GM21447 (cell line): ENCODE measurements at regions not wholly inside any gene's neighbourhood (a gene's known extent, or its start where the extent isn't known, plus 50 kb on each side); places are given as distances from the start of the nearest gene placed in this dataset.

Experiments
- ATAC-seq: cut with Tn5 transposase; IDR thresholded peaks from one replicate; pipeline ENCODE4 v1.9.1; 2021; ENCODE audit not compliant: unreplicated experiment

DNA sequence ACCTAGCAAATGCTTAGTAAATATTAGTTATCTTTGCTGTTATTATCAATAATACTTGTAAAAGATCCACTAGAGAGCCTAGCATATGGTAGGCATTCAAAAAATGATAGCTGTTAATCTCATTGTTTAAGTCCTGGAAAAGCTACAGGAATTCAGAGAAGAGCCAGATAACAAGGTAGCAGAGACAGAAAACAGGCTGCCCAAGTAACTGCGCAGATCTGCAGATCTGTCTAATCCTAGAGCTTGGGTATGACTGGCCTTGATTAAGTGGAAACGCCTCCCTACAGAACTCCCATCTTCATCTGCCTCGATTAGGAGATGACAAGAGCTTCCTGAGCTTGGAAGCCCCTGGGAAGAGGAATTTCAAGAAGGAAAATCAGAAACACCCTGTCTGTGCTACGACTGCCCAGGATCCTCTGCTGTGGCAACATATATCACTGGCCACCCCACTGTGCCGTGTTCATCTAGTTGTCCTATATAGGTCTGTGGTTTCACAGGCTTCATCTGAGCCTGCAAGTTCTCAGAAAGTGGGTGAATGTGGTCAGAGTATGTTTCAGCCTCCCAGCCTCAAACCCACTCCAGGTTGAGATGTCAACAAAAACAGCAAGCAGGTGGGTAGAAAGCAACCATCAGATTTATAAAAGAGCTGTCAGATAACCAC, 151.5 kb upstream of the PKDCC start:
- peak; percentile 69 for ATAC-seq

DNA sequence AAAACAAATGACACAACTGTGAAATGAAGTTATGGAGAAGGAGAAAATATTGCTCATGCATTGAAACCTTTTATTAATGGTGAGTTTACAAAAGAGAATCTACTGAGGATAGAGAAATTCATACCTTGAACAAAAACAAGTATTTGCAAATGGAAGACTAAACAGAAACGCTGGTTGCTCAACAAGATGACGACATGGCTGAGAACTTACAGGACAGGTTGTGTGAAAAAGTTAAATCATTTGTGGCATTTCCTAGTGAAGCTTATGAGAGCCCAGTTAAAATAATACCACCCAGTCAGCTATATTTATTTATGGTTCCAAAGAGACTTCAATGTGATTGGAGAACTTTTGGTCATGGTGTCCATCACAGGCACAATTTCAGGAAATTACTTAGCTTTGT, 148.6 kb upstream of the PKDCC start:
- ATAC-seq: no peak

DNA sequence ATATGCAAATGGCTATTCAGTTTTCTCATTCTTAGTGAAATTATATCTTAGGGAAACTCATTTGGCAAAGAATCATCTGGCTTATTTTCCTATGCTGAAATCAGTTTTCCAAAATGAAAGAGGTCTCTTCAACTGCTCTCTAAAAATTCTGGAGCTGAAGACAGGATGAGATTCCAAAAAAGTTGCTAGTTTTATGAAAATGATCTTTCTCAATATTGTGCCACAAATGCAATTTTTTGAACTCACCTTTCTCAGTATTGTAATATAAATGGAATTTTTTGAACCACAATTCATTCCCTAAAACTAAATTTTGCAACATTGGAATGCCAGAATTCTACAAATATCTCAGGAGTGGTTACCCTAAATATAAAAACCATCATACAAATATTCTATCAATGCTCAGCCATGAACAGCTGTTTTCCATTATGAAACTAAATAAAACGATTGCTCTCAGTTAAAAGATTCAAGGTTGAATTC, 147.7 kb upstream of the PKDCC start:
- no peak for ATAC-seq

DNA sequence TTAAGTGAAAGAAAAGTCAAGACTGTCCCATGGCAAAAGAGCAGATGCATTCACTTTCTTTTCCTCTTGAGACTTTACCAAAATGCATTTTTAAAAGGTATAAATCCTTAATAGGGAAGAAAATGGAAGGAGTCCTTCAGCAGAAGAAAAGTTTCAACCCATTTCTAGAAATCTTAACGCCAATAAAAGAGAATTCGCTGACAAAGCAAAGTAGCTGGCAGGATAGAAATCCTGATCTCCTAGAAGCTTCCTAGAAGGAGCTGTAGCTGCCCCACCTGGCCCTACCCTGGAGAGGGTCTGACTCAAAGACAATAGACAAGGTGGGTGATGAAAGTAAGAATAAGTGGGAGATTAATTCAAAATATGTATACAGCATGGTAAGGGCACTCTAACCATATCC, 144.9 kb upstream of the PKDCC start:
- ATAC-seq: no peak

DNA sequence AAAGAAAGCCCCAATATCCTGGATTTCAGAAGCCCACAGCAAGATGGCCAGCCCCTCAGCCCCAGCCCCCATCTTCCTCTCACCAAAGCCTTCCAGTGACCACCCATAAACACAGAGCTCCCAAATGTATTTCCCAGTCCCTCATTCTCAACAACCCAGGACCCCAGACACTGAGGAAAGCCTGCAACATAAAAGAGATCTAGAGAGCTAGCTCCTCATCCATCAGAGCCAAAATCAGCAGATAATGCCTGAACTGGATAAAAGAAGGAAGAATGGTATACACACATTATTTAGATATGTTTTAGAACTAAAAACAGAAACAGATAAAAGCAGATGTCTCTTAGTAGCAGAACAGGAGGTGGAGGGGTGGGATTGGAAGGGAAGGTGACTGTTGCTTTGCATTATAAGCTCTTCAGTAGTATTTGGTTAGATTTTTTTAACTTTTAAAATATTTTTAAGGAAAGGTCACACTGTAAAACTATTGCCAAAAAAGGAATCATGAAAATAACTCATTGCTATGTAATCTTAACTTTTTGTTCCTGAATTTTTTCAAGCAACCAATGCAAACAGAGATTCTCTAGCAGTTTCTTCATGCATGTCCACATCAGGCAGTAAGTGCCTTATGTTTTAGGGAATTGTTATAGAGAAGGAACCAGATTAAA, 144.2 kb upstream of the PKDCC start:
- ATAC-seq: no peak

DNA sequence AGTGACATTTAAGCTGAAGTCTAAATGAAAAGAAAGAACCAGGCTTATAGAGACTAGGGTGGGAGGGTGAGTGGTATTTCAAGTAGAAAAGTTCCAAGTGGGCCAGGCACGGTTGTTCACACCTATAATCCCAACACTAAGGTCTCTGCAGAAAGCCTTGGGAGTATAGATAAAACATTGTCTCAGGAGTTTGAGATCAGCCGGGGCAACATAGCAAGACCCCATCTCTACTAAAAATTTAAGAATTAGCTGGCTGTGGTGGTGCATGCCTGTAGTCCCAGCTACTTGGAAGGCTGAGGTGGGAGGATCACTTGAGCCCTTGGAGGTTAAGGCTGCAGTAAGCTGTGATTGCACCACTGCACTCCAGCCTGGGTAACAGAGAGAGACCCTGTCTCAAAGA, 143.4 kb upstream of the PKDCC start:
- no peak for ATAC-seq

DNA sequence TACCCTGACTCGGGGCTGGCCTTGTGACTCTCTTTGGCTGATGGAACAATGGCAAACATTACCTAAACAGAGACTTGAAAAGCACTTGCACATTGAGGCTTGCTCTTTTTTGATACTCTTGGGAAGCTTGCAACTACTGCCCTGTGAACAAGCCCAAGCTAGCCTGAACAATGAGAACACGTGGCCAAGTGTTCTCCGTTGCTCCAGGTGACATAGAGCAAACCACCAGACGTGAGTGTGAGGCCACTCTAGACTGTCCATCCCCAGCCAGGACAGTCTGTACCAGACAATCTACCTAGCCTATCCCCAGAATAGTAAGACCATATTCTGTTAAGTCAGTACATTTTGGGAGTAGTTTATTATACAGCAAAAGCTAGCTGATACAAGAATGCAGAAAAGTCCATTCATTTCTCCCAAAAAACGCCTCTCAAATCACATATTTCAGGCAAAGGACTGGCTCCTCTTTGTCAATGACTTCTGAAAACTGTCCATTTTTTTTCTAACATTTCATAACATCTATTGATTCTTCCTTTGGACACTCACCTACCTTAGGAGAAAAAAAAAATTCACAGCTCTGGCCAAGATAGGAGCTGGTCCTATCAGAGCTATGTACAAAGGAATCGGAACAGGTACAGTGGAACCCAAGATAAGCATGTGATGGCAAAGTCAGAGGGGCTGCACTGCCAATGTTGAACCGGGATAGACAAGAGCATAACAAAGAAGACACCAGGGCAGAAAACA, 142.1 kb upstream of the PKDCC start:
- ATAC-seq: no peak

DNA sequence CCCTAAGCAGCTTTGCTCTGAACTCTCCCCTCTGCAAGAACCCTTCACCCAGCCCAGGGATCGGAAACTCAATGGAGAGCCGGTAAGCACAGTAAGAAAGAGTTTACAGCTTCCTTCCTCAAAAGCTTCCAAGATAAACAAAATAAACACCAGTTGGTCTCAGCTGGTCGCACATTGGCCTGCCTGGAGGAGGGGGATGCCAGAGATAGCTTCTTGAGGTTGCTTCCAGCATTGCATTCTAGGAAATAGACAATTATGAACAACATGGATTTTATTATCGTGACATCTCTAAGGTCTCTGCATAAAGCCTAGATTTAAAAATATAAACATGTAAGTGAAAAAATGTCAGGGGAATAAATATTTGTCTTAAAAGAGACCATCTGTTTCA, 141.5 kb upstream of the PKDCC start:
- no peak for ATAC-seq

DNA sequence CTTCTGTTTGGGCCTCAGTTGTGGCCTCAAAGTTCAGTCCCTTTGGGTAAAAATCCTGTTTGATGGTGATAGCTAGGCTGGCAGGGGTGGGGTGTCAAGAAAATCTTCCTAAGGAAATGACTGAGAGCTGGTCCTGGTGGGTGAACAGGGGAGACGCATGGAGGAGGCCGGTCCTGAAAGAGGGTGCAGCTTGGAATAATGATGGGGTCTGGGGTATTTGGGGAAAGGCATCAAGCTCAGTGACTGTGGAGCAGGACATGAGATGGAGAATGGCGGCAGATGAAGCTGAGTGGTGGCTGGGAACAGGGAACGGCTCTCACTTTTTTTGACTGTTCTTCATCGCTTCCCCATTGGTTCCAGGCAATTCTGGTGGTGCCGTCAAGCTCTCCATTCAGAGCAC, 140.7 kb upstream of the PKDCC start:
- ATAC-seq: no peak

DNA sequence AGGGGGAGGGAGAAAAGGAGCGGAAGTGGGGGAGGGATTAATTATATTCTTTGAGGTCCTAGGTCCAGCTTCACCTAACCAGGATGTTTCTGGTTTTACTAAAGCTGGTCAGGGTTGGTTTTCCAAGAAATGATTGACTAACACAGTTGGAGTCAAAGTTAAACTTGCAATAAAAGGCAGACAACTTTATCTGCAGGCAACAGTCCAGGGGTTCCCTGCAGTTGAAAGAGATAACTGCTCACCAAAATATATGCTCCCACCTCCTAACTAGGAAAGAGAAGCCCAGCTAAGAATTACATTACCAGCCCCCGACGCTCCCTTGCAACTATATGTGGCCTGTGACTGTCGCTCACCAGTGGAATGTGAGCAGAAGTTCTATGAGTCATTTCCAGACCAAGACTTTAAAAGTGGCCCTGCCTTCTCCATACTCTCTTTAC, 140.0 kb upstream of the PKDCC start:
- ATAC-seq: no peak

DNA sequence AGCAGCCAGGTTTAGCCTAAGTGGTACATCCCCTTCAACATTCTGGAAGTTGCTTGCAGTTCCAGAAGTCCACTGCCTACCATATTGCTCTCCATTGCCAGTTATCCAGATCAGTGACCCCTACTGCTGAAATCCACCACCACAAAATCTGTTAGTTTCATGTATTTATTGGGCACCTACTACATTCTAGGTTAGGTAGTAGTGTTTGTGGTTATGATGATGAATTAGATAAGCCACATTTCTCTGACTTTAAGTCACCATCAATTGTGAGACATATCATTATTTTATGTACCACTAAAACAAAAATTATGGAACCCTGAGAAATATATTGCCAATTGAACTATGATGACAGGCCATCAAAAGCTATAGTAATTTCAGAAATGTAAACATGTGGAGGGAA, 139.5 kb upstream of the PKDCC start:
- no peak for ATAC-seq

DNA sequence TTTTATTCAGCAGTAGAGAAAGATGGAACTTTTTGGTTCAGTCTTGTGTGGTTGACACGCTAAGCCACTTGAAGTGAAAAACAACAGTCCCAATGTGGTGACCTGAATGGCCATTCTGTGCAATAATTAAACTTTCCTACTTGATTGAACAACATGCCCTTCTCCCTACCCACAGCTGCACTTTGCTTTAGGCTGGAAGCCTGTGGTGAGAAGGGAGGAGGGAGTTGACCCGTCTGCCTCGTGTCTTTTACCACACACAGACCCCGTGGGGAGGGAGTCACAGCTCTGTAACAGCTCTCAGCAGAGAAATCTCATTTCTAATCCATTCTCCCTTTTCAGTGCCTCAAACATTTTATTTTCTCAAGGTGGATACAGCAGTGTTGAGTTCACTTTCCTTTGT, 138.2 kb upstream of the PKDCC start:
- no peak for ATAC-seq

DNA sequence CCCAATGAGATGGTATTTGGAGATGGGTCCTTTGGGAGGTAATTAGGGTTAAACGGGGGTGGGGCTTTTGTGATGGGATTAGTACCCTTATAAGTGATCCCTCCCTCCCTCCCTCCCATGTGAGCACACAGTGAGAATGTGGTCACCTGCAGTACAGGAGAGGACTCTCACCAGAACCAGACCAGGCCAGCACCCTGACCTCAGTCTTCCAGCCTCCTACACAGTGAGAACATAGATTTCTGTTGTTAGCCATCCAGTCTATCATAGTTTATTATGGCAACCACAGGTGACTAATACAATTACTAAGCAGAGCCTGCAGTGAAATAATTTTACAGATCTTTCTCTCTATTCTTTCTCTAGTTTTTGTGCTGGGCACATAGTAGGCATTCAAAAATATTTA, 137.7 kb upstream of the PKDCC start:
- ATAC-seq: no peak

DNA sequence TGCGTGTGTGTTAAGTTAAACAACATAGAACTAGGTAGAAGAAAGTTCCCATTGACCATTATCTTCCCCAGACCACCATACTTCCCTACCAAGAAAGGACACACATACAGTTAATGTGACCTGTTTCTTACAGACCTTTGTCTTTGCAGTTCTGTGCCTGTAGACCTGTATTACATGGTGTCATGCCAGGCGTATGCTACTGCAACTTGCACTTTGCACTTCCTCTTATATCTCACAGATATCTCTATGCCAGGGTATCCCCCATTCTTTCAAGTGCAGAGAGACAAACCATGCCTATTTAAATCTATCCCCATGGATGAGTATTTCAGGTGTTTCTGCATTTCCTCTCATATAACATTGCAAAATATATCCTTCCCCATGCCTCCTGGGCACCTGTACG, 136.8 kb upstream of the PKDCC start:
- no peak for ATAC-seq

DNA sequence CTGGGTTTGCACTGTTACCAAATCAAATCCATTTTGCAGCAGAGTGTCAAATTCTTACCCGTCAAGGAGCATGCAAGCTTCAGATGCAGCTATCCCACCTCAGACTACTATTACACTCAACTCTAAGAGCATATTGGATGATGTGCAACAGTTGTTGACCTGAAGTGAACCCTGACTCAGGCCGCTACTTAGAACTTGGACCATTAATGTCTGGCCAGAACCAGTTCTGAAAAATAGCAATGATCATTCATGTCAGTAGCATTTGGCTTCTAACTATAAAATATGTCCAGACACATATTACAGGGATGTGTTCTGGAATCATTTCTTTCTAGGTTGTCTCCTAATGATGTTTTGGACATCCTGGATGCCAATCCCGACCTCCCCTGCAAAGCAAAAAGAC, 135.5 kb upstream of the PKDCC start:
- no peak for ATAC-seq

DNA sequence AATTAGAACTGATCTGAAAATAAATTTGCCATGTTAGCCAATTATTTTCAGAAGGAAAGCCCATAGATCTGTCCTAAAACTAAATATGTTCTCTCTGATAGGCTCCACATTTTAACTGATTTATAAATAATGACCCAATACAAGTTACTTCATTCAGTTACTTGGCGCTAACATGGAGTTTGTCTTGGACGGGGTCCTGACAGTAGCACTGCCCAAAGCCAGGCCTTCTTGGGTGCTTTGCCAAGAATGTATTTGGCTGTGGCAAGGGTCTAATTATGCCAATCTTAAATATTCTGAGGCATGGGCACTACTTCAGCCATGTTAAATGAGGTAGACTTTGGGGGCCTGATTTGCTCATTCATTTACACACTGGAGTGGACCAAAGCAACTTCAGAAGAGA, 135.0 kb upstream of the PKDCC start:
- ATAC-seq: no peak

DNA sequence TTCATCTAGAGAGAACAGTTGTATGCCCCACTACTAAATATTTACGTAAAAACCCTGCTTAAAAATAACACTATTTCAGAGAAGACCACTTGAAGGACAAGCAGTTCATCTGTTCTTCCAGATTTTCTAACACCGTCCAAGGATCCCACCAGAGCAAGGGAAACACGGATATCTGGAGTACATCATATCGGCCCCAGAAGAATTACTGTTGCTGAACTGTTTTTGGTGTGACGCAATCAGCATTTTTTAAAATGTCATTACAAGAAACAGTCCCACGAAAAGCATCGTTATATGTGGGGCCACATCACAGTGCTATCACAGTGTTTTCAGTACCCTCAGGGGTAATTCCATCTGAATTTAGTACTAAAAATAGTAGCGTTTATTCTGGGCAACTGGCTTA, 134.5 kb upstream of the PKDCC start:
- no peak for ATAC-seq

DNA sequence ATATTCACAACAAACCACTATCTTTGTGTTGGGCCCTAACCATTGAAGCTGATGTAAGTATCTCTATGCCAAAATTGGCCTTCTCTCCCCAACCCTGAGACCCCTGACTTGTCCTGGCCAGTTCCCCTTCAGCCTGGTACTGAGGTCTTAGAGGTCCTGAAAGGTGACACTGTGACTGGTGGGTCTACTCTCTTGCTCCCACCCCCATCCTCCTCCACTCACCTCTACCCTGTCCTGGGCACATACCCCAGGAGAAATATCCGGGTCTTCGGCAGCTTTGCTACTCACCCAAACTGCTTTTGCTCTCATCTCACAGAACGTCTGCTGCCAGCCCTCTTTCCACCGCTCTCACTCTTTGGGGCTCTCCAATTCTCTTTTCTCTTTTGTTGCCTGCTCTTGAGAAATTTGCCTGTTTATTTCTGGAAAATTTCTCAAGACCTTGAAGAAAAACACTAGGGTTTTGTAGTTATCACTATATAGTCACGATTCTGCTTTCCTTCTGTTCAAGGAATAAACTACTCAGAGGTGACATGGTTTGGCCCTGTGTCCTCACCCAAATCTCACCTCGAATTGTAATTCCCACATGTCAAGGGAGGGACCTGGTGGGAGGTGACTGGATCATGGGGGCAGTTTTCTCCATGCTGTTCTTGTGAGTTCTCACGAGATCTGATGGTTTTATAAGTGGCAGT, 133.8 kb upstream of the PKDCC start:
- ATAC-seq: no peak

DNA sequence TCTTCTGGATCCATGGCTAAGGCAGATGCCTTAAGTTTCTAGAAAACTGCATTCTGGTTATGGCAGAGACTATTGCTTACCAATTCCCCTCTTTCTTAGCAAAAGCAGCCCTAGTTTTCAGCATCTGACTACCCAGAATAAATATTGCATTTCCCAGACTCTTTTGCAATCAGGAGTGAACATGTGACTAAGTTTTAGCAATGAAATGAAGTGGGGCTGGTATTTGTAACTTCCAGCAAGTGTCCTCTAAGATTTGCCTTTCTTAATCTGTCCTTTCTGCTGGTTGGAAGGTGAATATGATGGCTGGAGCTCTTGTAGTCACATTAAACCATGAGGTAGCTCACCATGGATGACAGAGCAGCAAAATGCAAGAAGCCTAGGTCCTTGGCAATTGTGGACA, 132.9 kb upstream of the PKDCC start:
- no peak for ATAC-seq

DNA sequence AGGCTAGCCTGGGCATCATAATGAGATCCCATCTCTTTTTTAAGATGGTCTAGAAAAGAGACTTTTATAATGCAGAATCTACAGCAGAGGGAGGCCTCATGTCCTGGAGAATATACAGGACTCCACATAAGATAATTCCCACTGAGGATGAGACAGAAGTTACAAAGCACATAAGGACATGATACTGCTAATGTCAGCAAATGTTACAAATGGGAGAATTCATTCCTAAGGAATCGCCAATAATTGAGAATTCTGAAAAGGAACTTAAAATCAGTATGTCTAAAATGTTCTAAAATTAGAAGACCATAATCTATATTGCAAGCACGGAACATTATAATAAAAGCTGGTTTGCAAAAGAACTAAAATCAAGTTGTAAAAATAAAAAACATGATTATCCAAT, 131.6 kb upstream of the PKDCC start:
- ATAC-seq: no peak

DNA sequence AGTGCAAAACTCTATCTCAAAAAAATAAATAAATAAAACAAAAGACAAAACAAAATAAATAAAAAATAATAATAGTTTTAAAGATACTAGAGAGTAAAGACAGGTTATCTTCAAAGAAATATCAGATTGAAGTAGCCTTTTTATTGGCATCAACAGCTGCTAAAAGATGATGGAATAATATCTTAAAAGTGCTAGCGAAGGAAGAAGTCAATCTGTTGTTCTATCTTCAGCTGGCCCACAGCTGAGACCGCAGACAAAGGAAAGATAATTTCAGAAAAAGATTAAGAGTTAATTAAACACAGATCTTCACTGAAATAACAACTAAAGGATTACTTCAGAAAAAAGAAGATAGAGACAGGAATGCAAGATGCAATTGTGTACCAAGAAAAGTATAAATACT, 130.2 kb upstream of the PKDCC start:
- no peak for ATAC-seq

DNA sequence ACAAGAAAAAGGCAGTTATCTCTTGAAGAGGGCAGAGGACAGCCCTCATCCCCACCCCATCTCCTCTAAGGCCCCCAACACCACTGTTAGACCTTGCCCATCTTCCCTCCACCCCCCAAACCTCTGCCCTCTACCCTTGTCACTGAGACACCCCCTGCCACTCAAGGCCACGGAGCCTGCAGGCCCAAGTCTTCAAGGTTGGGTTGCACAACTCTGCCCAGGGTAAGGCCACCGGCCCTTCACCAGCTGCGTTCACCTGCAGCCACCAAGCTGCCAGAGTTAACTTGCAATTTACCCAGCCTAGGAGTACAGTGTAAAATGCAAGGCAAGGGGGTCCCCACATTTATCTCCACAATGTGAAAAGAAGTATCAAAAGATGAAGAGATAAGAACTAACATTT, 128.7 kb upstream of the PKDCC start:
- no peak for ATAC-seq
